CD14-positive monocyte (primary cell): ENCODE measurements at regions not wholly inside any gene's neighbourhood (a gene's known extent, or its start where the extent isn't known, plus 50 kb on each side); places are given as distances from the start of the nearest gene placed in this dataset.

Experiments
- DNase-seq, 3 donors: peaks; one replicate each; pipeline ENCODE4 v3.0.0-alpha.2; 2011 to 2022
- H2AFZ ChIP-seq: 2 replicates; pipeline ENCODE4 v1.6.0; 2012; ENCODE audit warnings: mild to moderate bottlenecking, low read depth, low read length, inconsistent platforms; ENCODE audit not compliant: insufficient read depth, poor library complexity, severe bottlenecking
- H3K27ac ChIP-seq, 2 donors: 1 replicate in 1 of 2; 2 replicates in 1 of 2; pipeline ENCODE4 v1.5.1; 2012 to 2013; ENCODE audit warnings: low read length in 2 of 2, control low read depth in 1 of 2, inconsistent platforms in 1 of 2, low read depth in 1 of 2, mild to moderate bottlenecking in 1 of 2
- H3K27me3 ChIP-seq, 2 donors: one replicate each; pipeline versions ENCODE4 v1.6.0 to v1.6.1; 2011 to 2013; ENCODE audit warnings: low read length in 2 of 2; ENCODE audit not compliant: control insufficient read depth in 2 of 2, insufficient read depth in 2 of 2
- H3K36me3 ChIP-seq, 2 donors: replicated peaks in 1 of 2; 1 replicate in 1 of 2; 2 replicates in 1 of 2; pipeline versions ENCODE4 v1.5.1 to v1.6.1; 2012 to 2013; ENCODE audit warnings: low read length in 2 of 2, control low read depth in 1 of 2, inconsistent platforms in 1 of 2, mild to moderate bottlenecking in 1 of 2; ENCODE audit not compliant: insufficient read depth in 2 of 2, control insufficient read depth in 1 of 2
- H3K4me1 ChIP-seq, 2 donors: 1 replicate in 1 of 2; 2 replicates in 1 of 2; pipeline versions ENCODE4 v1.5.1 to v1.6.1; 2012 to 2013; ENCODE audit warnings: low read length in 2 of 2, control low read depth in 1 of 2, inconsistent platforms in 1 of 2, mild to moderate bottlenecking in 1 of 2, moderate library complexity in 1 of 2; ENCODE audit not compliant: insufficient read depth in 2 of 2, control insufficient read depth in 1 of 2
- H3K4me2 ChIP-seq: replicated peaks from 2 replicates; pipeline ENCODE3; 2012; ENCODE audit warnings: low read length, moderate library complexity, mild to moderate bottlenecking; ENCODE audit not compliant: poor library complexity, severe bottlenecking; ENCODE audit errors: extremely low read depth
- H3K4me3 ChIP-seq, 3 experiments: fragments of 200-600 bp in 1 of 3; sonication (generic) in 1 of 3; replicated peaks in 1 of 3; 1 replicate in 2 of 3; 2 replicates in 1 of 3; pipeline ENCODE4 v1.5.1; 2011 to 2013; ENCODE audit warnings: low read length in 3 of 3, mild to moderate bottlenecking in 3 of 3, control low read depth in 2 of 3, low read depth in 2 of 3, inconsistent platforms in 1 of 3, moderate library complexity in 1 of 3
- H3K79me2 ChIP-seq: 2 replicates; pipeline ENCODE4 v1.6.0; 2012; ENCODE audit warnings: mild to moderate bottlenecking, control low read depth, inconsistent platforms, low read length, moderate library complexity; ENCODE audit not compliant: insufficient read depth
- H3K9ac ChIP-seq: 2 replicates; pipeline ENCODE4 v1.6.0; 2017; ENCODE audit warnings: low read length, mild to moderate bottlenecking; ENCODE audit not compliant: insufficient read depth, poor library complexity, severe bottlenecking
- H3K9me3 ChIP-seq, 2 donors: replicated peaks in 1 of 2; 1 replicate in 1 of 2; 2 replicates in 1 of 2; pipeline versions ENCODE4 v1.5.1 to v1.6.1; 2012 to 2013; ENCODE audit warnings: low read length in 2 of 2, control low read depth in 1 of 2; ENCODE audit not compliant: control insufficient read depth in 1 of 2, insufficient read depth in 1 of 2
- H4K20me1 ChIP-seq: 2 replicates; pipeline ENCODE4 v1.6.0; 2012; ENCODE audit warnings: mild to moderate bottlenecking, low read length, control low read depth, moderate library complexity; ENCODE audit not compliant: insufficient read depth
- H3K27ac Mint-ChIP-seq, 7 donors: one replicate each; pipeline ENCODE4 v1.8.0; 2020; ENCODE audit warnings: mild to moderate bottlenecking in 7 of 7, mixed read lengths in 7 of 7, moderate library complexity in 6 of 7, inconsistent platforms in 2 of 7
- H3K27me3 Mint-ChIP-seq, 3 donors: one replicate each; pipeline ENCODE4 v1.8.0; 2021 to 2022; ENCODE audit warnings: low read depth in 3 of 3, mild to moderate bottlenecking in 3 of 3, mixed read lengths in 3 of 3, moderate library complexity in 3 of 3, inconsistent platforms in 1 of 3
- H3K36me3 Mint-ChIP-seq, 2 donors: one replicate each; pipeline ENCODE4 v1.8.0; 2020; ENCODE audit warnings: mixed read lengths in 2 of 2, inconsistent platforms in 1 of 2, mild to moderate bottlenecking in 1 of 2
- H3K4me1 Mint-ChIP-seq: one replicate; pipeline ENCODE4 v1.8.0; 2020; ENCODE audit warnings: mild to moderate bottlenecking, mixed read lengths
- H3K4me3 Mint-ChIP-seq, 2 donors: one replicate each; pipeline ENCODE4 v1.8.0; 2020; ENCODE audit warnings: mild to moderate bottlenecking in 2 of 2, mixed read lengths in 2 of 2, moderate library complexity in 1 of 2
- H3K9me3 Mint-ChIP-seq, 7 donors: one replicate each; pipeline ENCODE4 v1.8.0; 2020 to 2022; ENCODE audit warnings: mixed read lengths in 7 of 7, mild to moderate bottlenecking in 6 of 7, moderate library complexity in 6 of 7, inconsistent platforms in 2 of 7
- CTCF ChIP-seq: fragments of 200-600 bp; IDR thresholded peaks from one replicate; pipeline ENCODE4 v1.8.0; 2022; ENCODE audit warnings: antibody characterized with exemption, mild to moderate bottlenecking
- WGBS: methylation state at CpG from one replicate; pipeline ENCODE4 v1.1.5; 2013; ENCODE audit warnings: missing lambda C conversion rate; ENCODE audit not compliant: insufficient coverage; 5-methylcytosine and 5-hydroxymethylcytosine counted together
- intact Hi-C, 2 donors: fragments of 100-400 bp; cut with micrococcal nuclease; formaldehyde crosslinking; loops; one replicate each; pipeline versions ENCODE4 v1.15.0 to v1.15.1; 2023

DNA sequence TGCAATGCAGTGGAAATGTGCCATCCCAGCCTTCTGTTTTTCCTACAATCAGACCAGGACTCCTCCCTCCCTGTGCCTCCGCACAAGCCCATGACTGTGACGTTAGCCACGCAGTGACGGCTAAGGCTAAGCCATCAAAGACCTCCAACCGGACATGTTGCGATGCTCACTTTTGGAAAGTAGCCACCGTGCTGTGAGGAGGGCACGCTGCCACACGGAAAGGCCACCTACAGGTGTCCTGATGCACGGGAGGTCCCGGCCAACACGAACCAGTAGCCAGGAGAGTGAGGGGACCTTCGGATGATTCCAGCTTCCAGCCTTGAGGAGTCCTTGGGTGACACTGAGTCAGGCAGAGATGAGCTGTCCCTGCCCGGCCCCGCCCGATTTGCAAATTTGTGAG is 53.9 kb downstream of the FOXL1 start:
- H3K9ac ChIP-seq = no peak overlapping the region
- no peak overlapping the region for H2AFZ ChIP-seq
- peaks cover 2 to 8% (median 7%) of the 10 kb centered on the region in 3 donors for H3K27me3 Mint-ChIP-seq
- H3K36me3 ChIP-seq = no peaks in the 10 kb centered on the region
- H3K4me1 Mint-ChIP-seq = peaks cover 3% of the 10 kb centered on the region
- H3K9me3 Mint-ChIP-seq = no peaks in the 10 kb centered on the region
- H3K9me3 ChIP-seq = no peaks in the 10 kb centered on the region
- H3K4me1 ChIP-seq = no peaks in the 10 kb centered on the region
- H3K4me2 ChIP-seq = no peak overlapping the region
- H3K4me3 Mint-ChIP-seq = no peak overlapping the region
- no peak for DNase-seq
- no peaks in the 10 kb centered on the region for H3K36me3 Mint-ChIP-seq
- no peak for TF ChIP-seq CTCF
- no peak overlapping the region for H3K27ac Mint-ChIP-seq
- no peak overlapping the region for H3K4me3 ChIP-seq
- intact Hi-C loops = no loop called here
- no peaks in the 10 kb centered on the region for H3K79me2 ChIP-seq
- WGBS = 96% methylated on average over 13 of the region's 16 CpGs
- no peaks in the 10 kb centered on the region for H3K27me3 ChIP-seq
- no peak overlapping the region for H3K27ac ChIP-seq
- no peaks in the 10 kb centered on the region for H4K20me1 ChIP-seq

GRCh38 chr16:86632944-86633343 is 54.6 kb downstream of the FOXL1 start:
- Histone ChIP-seq H4K20me1 (no peaks in the 10 kb centered on the region), H3K9me3 (no peaks in the 10 kb centered on the region), H3K4me2 (no peak overlapping the region), H3K27me3 (no peaks in the 10 kb centered on the region), H2AFZ (no peak overlapping the region), H3K27ac (no peak overlapping the region), H3K4me1 (no peaks in the 10 kb centered on the region), H3K9ac (no peak overlapping the region), H3K36me3 (no peaks in the 10 kb centered on the region), H3K4me3 (no peak overlapping the region), H3K79me2 (no peaks in the 10 kb centered on the region)
- H3K4me1 Mint-ChIP-seq = peaks cover 3% of the 10 kb centered on the region
- no peak for TF ChIP-seq CTCF
- H3K36me3 Mint-ChIP-seq = no peaks in the 10 kb centered on the region
- no peak for DNase-seq
- WGBS = 95% methylated on average over 3 of the region's 8 CpGs
- intact Hi-C loops = no loop called here
- H3K27ac Mint-ChIP-seq = no peak overlapping the region
- H3K9me3 Mint-ChIP-seq = no peaks in the 10 kb centered on the region
- H3K27me3 Mint-ChIP-seq = peaks cover 2 to 10% (median 7%) of the 10 kb centered on the region in 3 donors
- H3K4me3 Mint-ChIP-seq = no peak overlapping the region
